Liver (tissue), 8 donors: ENCODE measurements at regions not wholly inside any gene's neighbourhood (a gene's known extent, or its start where the extent isn't known, plus 50 kb on each side); places are given as distances from the start of the nearest gene placed in this dataset.

ENCODE experiments used
- DNase-seq: peaks from one replicate; pipeline ENCODE4 v3.0.0-alpha.2; 2017; ENCODE audit warnings: low spot score
- H3K27ac ChIP-seq, 2 donors: one replicate each; pipeline ENCODE4 v1.7.0; 2013; ENCODE audit warnings: inconsistent platforms in 2 of 2, low read length in 2 of 2, control low read depth in 1 of 2, low read depth in 1 of 2, mild to moderate bottlenecking in 1 of 2
- H3K27me3 ChIP-seq, 4 donors: one replicate each; pipeline versions ENCODE4 v1.6.1 to v1.7.0; 2013; ENCODE audit warnings: low read length in 3 of 4, inconsistent platforms in 1 of 4, mild to moderate bottlenecking in 1 of 4, moderate library complexity in 1 of 4; ENCODE audit not compliant: control insufficient read depth in 4 of 4, insufficient read depth in 4 of 4
- H3K36me3 ChIP-seq, 4 donors: one replicate each; pipeline versions ENCODE4 v1.6.1 to v1.7.0; 2013; ENCODE audit warnings: low read length in 3 of 4, mild to moderate bottlenecking in 3 of 4, low read depth in 1 of 4, moderate library complexity in 1 of 4; ENCODE audit not compliant: control insufficient read depth in 4 of 4, insufficient read depth in 3 of 4
- H3K4me1 ChIP-seq, 4 donors: one replicate each; pipeline versions ENCODE4 v1.6.1 to v1.7.0; 2013; ENCODE audit warnings: low read length in 3 of 4, mild to moderate bottlenecking in 3 of 4, moderate library complexity in 1 of 4; ENCODE audit not compliant: control insufficient read depth in 4 of 4, insufficient read depth in 4 of 4
- H3K4me3 ChIP-seq, 3 donors: one replicate each; pipeline versions ENCODE4 v1.6.1 to v1.7.0; 2013; ENCODE audit warnings: low read length in 3 of 3, control low read depth in 1 of 3, low read depth in 1 of 3, mild to moderate bottlenecking in 1 of 3
- H3K9ac ChIP-seq, 2 donors: one replicate each; pipeline ENCODE4 v1.7.0; 2013; ENCODE audit warnings: low read length in 2 of 2, mild to moderate bottlenecking in 2 of 2, moderate library complexity in 2 of 2, control low read depth in 1 of 2, low read depth in 1 of 2
- H3K9me3 ChIP-seq, 4 donors: one replicate each; pipeline versions ENCODE4 v1.6.1 to v1.7.0; 2013; ENCODE audit warnings: low read length in 3 of 4; ENCODE audit not compliant: control insufficient read depth in 4 of 4
- ATF3 ChIP-seq: IDR thresholded peaks from 2 replicates; pipeline ENCODE4 v1.6.1; 2016; ENCODE audit warnings: antibody characterized with exemption
- CTCF ChIP-seq: fragments of 150-350 bp; IDR thresholded peaks from 2 replicates; pipeline ENCODE4 v1.5.1; 2017; ENCODE audit warnings: improper control_type of control experiment, low read depth, low read length; ENCODE audit not compliant: missing input control
- EGR1 ChIP-seq, 2 donors: IDR thresholded peaks; 2 replicates each; pipeline ENCODE4 v1.6.1; 2016 to 2018; ENCODE audit warnings: antibody characterized with exemption in 2 of 2, low read depth in 2 of 2
- FOXA1 ChIP-seq: IDR thresholded peaks from 2 replicates; pipeline ENCODE4 v1.6.1; 2016; ENCODE audit warnings: antibody characterized with exemption
- FOXA2 ChIP-seq: IDR thresholded peaks from 2 replicates; pipeline ENCODE4 v1.6.1; 2016; ENCODE audit warnings: antibody characterized with exemption
- GABPA ChIP-seq, 2 donors: IDR thresholded peaks in 1 of 2; conservative IDR thresholded peaks in 1 of 2; 2 replicates each; pipeline ENCODE4 v1.6.1; 2016; ENCODE audit warnings: antibody characterized with exemption in 2 of 2, mild to moderate bottlenecking in 1 of 2, moderate library complexity in 1 of 2
- HNF4A ChIP-seq, 2 donors: conservative IDR thresholded peaks; 2 replicates each; pipeline ENCODE4 v1.6.1; 2016; ENCODE audit warnings: antibody characterized with exemption in 2 of 2, mild to moderate bottlenecking in 2 of 2
- HNF4G ChIP-seq: IDR thresholded peaks from 2 replicates; pipeline ENCODE4 v1.6.1; 2016; ENCODE audit warnings: antibody characterized with exemption
- JUND ChIP-seq, 2 donors: IDR thresholded peaks; 2 replicates each; pipeline ENCODE4 v1.6.1; 2016; ENCODE audit warnings: antibody characterized with exemption in 2 of 2
- MAX ChIP-seq: IDR thresholded peaks from 2 replicates; pipeline ENCODE4 v1.6.1; 2016; ENCODE audit warnings: antibody characterized with exemption
- NR2F2 ChIP-seq: IDR thresholded peaks from 2 replicates; pipeline ENCODE4 v1.6.1; 2016; ENCODE audit warnings: antibody characterized with exemption
- RAD21 ChIP-seq, 2 donors: IDR thresholded peaks; 2 replicates each; pipeline ENCODE4 v1.6.1; 2016; ENCODE audit warnings: antibody characterized with exemption in 2 of 2, mild to moderate bottlenecking in 2 of 2
- REST ChIP-seq: IDR thresholded peaks from 2 replicates; pipeline ENCODE4 v1.6.1; 2016; ENCODE audit warnings: antibody characterized with exemption, mild to moderate bottlenecking
- RXRA ChIP-seq, 2 donors: IDR thresholded peaks; 2 replicates each; pipeline ENCODE4 v1.6.1; 2017 to 2018; ENCODE audit warnings: antibody characterized with exemption in 2 of 2, mild to moderate bottlenecking in 1 of 2
- SP1 ChIP-seq: IDR thresholded peaks from 2 replicates; pipeline ENCODE4 v1.6.1; 2018; ENCODE audit warnings: antibody characterized with exemption, mild to moderate bottlenecking
- TAF1 ChIP-seq: conservative IDR thresholded peaks from 2 replicates; pipeline ENCODE4 v1.6.1; 2016; ENCODE audit warnings: antibody characterized with exemption, mild to moderate bottlenecking
- YY1 ChIP-seq: IDR thresholded peaks from 2 replicates; pipeline ENCODE4 v1.6.1; 2016; ENCODE audit warnings: antibody characterized with exemption, mild to moderate bottlenecking
- ZBTB33 ChIP-seq: IDR thresholded peaks from 2 replicates; pipeline ENCODE4 v1.6.1; 2016; ENCODE audit warnings: antibody characterized with exemption
- WGBS: extraction: QIAGEN DNeasy Blood & Tissue Kit; methylation state at CpG from one replicate; pipeline ENCODE4 v1.1.7; 2013; 5-methylcytosine and 5-hydroxymethylcytosine counted together
- donor health status: healthy.
- donor health status: healthy.
- donor health status: healthy.
- donor health status: healthy.
- donor health status: healthy.

GRCh38 chr6:14644381-14644780 lies 526.8 kb downstream of the CD83 start (continued):
- TF ChIP-seq REST: no peak

- TF ChIP-seq YY1 (no peak), RXRA (IDR thresholded peaks at IDR 0.05) (no peak), NR2F2 (no peak), REST (no peak), JUND (IDR thresholded peaks at IDR 0.05) (no peak), FOXA1 (no peak), ATF3 (no peak), MAX (no peak), CTCF (no peak), GABPA (IDR thresholded peaks at IDR 0.05 in 1 of 2, conservative IDR thresholded peaks at IDR 0.05 in 1 of 2) (no peak), FOXA2 (no peak), TAF1 (no peak), SP1 (no peak), EGR1 (IDR thresholded peaks at IDR 0.05; ENCODE audit: low read depth in 2 of 2) (no peak), HNF4G (no peak), HNF4A (conservative IDR thresholded peaks at IDR 0.05) (no peak), RAD21 (IDR thresholded peaks at IDR 0.05) (no peak), ZBTB33 (no peak)
- no peaks in the 10 kb centered on the region for H3K36me3 ChIP-seq
- no peak overlapping the region for H3K4me3 ChIP-seq
- no peaks in the 10 kb centered on the region for H3K27me3 ChIP-seq
- H3K27ac ChIP-seq: no peak overlapping the region
- no peak overlapping the region for H3K9ac ChIP-seq
- H3K4me1 ChIP-seq: no peaks in the 10 kb centered on the region
- 87% methylated on average over 5 of the region's 5 CpGs for WGBS
- H3K9me3 ChIP-seq: no peaks in the 10 kb centered on the region
- DNase-seq: no peak
These were observed 527.6 kb downstream of the CD83 start for GRCh38 chr6:14645221-14645620.
